ENCODE measurements at regions not wholly inside any gene's neighbourhood (a gene's known extent, or its start where the extent isn't known, plus 50 kb on each side); places are given as distances from the start of the nearest gene placed in this dataset.

DNA sequence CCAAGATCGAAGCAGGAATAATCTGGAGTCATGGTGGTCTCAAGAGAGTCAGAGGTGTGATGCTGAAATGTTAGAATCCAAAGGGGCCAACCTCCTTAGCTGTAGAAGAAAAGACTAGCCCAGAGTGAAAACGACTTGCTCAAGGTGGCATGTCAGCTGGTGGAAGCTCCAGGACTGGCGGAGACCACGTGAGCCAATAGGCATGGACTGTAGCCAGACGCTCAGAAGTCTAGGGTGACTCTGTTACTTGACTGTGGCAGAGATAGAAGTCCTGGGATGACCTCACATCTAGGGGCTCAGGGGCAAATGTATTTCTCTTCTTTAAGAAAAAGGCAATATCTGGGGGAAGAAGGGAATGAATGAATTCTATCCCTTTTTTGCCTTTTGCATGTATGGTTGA is 267.4 kb downstream of the ATG4C start:
- TF ChIP-seq, protein P1, sequence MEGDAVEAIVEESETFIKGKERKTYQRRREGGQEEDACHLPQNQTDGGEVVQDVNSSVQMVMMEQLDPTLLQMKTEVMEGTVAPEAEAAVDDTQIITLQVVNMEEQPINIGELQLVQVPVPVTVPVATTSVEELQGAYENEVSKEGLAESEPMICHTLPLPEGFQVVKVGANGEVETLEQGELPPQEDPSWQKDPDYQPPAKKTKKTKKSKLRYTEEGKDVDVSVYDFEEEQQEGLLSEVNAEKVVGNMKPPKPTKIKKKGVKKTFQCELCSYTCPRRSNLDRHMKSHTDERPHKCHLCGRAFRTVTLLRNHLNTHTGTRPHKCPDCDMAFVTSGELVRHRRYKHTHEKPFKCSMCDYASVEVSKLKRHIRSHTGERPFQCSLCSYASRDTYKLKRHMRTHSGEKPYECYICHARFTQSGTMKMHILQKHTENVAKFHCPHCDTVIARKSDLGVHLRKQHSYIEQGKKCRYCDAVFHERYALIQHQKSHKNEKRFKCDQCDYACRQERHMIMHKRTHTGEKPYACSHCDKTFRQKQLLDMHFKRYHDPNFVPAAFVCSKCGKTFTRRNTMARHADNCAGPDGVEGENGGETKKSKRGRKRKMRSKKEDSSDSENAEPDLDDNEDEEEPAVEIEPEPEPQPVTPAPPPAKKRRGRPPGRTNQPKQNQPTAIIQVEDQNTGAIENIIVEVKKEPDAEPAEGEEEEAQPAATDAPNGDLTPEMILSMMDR (conservative IDR thresholded peaks at IDR 0.05; ENCODE audit: low read depth, low read length) = no peak
- no peak for TF ChIP-seq EZH2 (IDR thresholded peaks at IDR 0.05; ENCODE audit: borderline replicate concordance, low read depth, low read length, poor library complexity, severe bottlenecking)

Data from A673 (cell line).